H1 (cell line): ENCODE measurements at regions not wholly inside any gene's neighbourhood (a gene's known extent, or its start where the extent isn't known, plus 50 kb on each side); places are given as distances from the start of the nearest gene placed in this dataset.

Source experiments
- CHD1 ChIP-seq: IDR thresholded peaks from 2 replicates; pipeline ENCODE4 v1.6.1; 2012; ENCODE audit warnings: low read depth, low read length, improper control_type of control experiment
- CREB1 ChIP-seq: IDR thresholded peaks from 2 replicates; pipeline ENCODE4 v1.6.1; 2012; ENCODE audit warnings: inconsistent platforms
- CTCF ChIP-seq, 3 experiments: IDR thresholded peaks; 1 replicate in 2 of 3; 2 replicates in 1 of 3; pipeline versions ENCODE4 v1.5.1 to v1.6.1; 2011; ENCODE audit warnings: low read length in 3 of 3, mild to moderate bottlenecking in 3 of 3, inconsistent platforms in 2 of 3, low read depth in 1 of 3, moderate library complexity in 1 of 3; ENCODE audit not compliant: insufficient read depth in 1 of 3; ENCODE audit errors: control extremely low read depth in 1 of 3
- EZH2 ChIP-seq: fragments of 200-600 bp; sonication (generic); IDR thresholded peaks from 2 replicates; pipeline ENCODE4 v1.7.1; 2012; ENCODE audit warnings: low read depth, mild to moderate bottlenecking, moderate library complexity, low read length, inconsistent platforms; ENCODE audit not compliant: severe bottlenecking
- GABPA ChIP-seq: IDR thresholded peaks from 2 replicates; pipeline ENCODE4 v1.6.1; 2011; ENCODE audit warnings: mild to moderate bottlenecking, low read length, moderate library complexity, borderline replicate concordance; ENCODE audit not compliant: insufficient read depth
- POLR2A ChIP-seq, 2 experiments: IDR thresholded peaks; 1 replicate in 1 of 2; 2 replicates in 1 of 2; pipeline ENCODE4 v1.6.1; 2011; ENCODE audit warnings: low read depth in 2 of 2, low read length in 2 of 2, mild to moderate bottlenecking in 2 of 2; ENCODE audit errors: control extremely low read depth in 1 of 2
- RFX5 ChIP-seq: IDR thresholded peaks from 2 replicates; pipeline ENCODE4 v1.6.1; 2011; ENCODE audit warnings: low read depth, low read length, improper control_type of control experiment, borderline replicate concordance
- TAF1 ChIP-seq: IDR thresholded peaks from 2 replicates; pipeline ENCODE4 v1.6.1; 2011; ENCODE audit warnings: mild to moderate bottlenecking, low read depth, low read length
- YY1 ChIP-seq: IDR thresholded peaks from 2 replicates; pipeline ENCODE4 v1.6.1; 2011; ENCODE audit warnings: low read depth, mild to moderate bottlenecking, low read length

GRCh38 chr9:82513242-82513751 is 524.7 kb downstream of the SPATA31D1 start:
- TF ChIP-seq EZH2 (no peak), POLR2A (IDR thresholded peaks at IDR 0.05; ENCODE audit: control extremely low read depth in 1 of 2, low read depth in 2 of 2, low read length in 2 of 2) (no peak), CTCF (IDR thresholded peaks at IDR 0.05; ENCODE audit: control extremely low read depth in 1 of 3, insufficient read depth in 1 of 3, low read depth in 1 of 3, low read length in 3 of 3) (no peak), TAF1 (no peak), CREB1 (no peak), CHD1 (no peak), RFX5 (no peak), YY1 (no peak), GABPA (no peak)
